Erythroblast (primary cell): ENCODE measurements at regions not wholly inside any gene's neighbourhood (a gene's known extent, or its start where the extent isn't known, plus 50 kb on each side); places are given as distances from the start of the nearest gene placed in this dataset.

Source experiments
- GATA1 ChIP-seq: IDR thresholded peaks from 2 replicates; pipeline ENCODE4 v1.6.1; 2011; ENCODE audit warnings: low read depth, mild to moderate bottlenecking, control low read depth, low read length, moderate library complexity
- POLR2A ChIP-seq: IDR thresholded peaks from 2 replicates; pipeline ENCODE4 v1.6.1; 2011; ENCODE audit warnings: mild to moderate bottlenecking, low read length

DNA sequence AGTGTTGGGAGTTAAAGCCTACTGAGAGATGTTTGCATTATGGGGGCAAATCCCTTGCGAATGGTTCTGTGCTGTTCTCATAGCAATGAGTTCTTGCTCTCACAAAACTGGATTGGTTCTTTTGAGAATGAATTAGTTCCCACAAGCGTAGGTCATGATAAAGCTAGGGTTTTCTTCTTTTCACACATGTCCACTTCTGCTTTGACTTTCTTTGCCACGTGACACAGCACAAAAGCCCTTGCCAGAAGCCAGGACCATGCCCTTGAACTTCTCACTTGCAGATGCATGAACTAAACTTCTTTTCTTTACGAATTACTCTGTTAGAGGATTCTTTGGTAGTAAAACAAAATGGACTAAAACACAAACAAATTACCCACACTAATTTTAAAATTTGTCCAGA, 922.8 kb downstream of the EPHA7 start:
- TF ChIP-seq POLR2A (no peak), GATA1 (no peak)
